HG03432 (cell line): ENCODE measurements at regions not wholly inside any gene's neighbourhood (a gene's known extent, or its start where the extent isn't known, plus 50 kb on each side); places are given as distances from the start of the nearest gene placed in this dataset.
A peak's percentile ranks its signal among the peaks of the same experiment; 100 is the strongest.

Experiments used
- ATAC-seq: cut with Tn5 transposase; IDR thresholded peaks from one replicate; pipeline ENCODE4 v1.9.1; 2021; ENCODE audit warnings: mild to moderate bottlenecking, moderate library complexity; ENCODE audit not compliant: unreplicated experiment

DNA sequence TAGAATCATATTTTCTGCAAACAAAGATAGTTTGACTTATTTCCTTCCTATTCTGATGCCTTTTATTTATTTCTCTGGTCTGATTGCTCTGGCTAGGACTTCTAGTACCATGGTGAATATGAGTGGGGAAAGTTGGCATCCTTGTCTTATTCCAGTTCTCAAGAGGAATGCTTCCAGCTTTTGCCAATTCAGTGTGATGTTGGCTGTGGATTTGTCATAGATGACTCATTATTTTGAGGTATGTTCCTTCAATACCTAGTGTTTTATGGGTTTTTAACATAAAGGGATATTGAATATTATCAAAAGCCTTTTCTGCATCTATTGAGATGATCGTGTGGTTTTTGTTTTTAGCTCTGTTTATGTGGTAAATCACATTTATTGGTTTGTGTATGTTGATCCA lies 139.4 kb upstream of the CNTN1 start:
- no peak for ATAC-seq

DNA sequence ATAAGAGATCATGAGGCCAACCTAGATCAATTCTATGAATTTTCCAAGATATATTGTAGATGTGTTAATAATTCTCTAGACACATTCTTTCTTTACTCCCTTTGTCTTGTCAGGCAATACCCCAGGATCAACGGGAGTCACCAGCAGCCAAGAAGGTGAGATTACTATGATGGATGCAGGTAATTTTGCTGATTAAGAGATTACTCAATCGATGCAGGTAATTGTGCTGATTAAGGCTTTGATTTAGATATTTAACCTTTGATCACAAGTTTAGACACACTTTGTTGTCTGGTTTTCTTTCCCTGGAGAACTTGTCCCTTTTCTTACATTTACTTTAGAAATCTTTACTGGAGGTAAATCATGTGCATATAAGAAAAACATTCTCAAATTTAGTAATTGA lies 134.3 kb upstream of the CNTN1 start:
- no peak for ATAC-seq

- peak; percentile 55 for ATAC-seq
Measured at GRCh38 chr12:40559865-40560264, 132.4 kb upstream of the CNTN1 start.

GRCh38 chr12:40560848-40561247 lies 131.4 kb upstream of the CNTN1 start:
- ATAC-seq: peak; percentile 31

DNA sequence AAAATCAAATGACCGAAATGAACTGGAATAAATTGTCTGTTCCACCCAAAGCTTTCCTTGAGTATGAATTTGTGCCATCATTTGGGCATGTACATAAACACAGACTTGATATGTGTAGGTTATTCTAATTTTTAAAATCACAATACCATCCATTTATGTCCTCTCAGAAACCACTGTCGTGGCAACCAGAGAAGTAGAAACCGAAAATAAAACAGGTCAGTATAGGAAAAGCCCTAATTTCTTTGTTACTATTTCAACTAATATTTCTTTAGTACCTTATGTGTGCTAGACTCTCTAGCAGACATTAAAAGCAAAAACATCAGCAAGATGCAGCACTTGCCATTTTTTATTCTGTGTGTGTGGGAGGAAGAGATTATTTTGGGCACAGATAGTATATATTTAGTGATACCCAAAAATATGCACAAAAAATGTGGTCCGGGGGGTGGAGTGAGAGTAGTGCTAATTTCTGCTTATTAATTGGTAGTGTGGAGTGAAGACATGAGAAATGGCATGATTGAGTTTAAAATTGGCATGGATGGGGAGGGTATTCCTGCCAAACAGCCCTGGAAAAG lies 130.8 kb upstream of the CNTN1 start:
- ATAC-seq: peak; percentile 59

DNA sequence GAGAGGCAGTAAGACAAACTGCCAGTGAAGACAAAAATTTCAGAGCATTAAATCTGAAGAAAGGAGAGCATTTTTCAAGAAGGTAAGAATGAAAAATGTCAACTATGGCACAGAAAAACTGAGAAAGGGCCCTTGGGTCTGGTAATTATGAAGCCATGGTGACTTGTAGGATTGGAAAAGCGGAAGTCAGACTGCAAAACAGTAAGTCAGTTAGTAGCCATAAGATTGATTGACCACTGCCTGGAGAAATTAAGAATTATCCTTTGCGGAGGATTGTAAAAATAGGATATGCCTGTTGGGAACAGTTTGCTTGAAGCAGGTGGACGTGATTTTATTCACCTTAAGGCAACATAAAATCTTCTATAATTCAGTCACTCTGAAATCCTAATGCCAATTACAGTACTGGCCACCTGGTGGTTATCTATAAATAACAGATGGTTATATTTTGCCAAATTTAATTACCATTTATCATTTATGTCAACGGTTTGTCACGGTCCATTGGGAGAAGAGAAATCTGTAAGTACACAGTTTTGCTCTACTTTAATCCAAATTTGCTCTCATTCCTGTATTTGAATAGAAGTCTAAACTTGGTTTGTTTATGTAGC lies 127.1 kb upstream of the CNTN1 start:
- ATAC-seq: no peak

DNA sequence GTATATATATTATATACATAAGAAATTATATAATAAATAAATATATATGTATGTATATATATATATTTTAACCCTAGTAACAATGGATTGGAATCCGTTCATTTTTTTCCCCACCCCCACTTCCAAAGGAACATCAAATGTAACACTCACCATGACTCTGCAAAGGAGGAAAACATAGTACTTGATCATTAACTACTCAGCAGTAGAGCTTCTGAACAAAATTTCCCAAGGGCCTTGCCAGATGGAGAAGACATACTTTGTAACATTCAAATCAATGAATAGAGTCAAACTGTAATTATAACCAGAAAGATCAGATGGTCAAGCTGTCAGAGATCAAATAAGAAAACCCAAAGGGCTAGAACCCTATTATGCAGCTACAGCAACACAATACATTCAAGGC lies 126.0 kb upstream of the CNTN1 start:
- ATAC-seq: no peak

GRCh38 chr12:40569626-40570179 lies 122.5 kb upstream of the CNTN1 start:
- no peak for ATAC-seq

DNA sequence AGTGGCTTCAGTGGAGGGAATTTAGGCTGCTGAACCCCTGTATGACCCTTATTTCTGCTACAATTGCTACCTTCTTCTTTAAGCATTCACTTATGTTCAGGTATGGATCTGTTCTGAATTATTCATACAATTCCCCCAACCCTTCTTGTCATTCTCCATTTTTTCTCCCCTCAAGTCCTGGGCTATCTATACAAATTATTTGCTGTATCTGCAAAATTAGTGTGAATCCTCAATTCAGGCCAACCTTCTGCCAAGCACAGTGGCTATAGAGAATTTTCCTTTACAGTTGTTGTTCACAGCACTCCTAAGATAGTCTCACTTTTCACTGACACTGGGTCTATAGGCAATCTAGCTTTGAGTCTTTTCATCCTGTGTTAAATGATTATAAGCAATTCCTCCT lies 119.2 kb upstream of the CNTN1 start:
- ATAC-seq: no peak

- no peak for ATAC-seq
Measured at GRCh38 chr12:40575987-40576386, 116.3 kb upstream of the CNTN1 start.

- ATAC-seq: no peak
Measured at GRCh38 chr12:40577834-40578233, 114.4 kb upstream of the CNTN1 start.

- no peak for ATAC-seq
Measured at GRCh38 chr12:40579687-40580086, 112.6 kb upstream of the CNTN1 start.

DNA sequence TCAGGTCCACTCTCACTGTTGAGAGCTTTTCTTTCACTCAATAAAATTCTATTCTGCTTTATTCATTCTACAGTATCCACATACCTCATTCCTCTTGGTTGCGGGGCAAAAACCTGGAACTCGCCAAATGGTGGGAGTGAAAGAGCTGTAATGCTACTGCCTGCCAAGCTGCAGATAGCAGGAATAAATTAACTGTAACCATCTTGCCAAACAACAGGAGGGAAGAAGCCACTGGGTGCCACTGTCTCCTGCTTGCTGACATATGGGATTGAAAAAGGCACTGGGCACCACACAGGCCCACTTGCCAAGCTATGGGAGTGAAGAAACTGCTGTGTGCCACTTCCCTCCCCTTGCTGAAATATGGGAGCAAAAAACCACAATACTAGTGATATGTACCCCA lies 111.9 kb upstream of the CNTN1 start:
- no peak for ATAC-seq

DNA sequence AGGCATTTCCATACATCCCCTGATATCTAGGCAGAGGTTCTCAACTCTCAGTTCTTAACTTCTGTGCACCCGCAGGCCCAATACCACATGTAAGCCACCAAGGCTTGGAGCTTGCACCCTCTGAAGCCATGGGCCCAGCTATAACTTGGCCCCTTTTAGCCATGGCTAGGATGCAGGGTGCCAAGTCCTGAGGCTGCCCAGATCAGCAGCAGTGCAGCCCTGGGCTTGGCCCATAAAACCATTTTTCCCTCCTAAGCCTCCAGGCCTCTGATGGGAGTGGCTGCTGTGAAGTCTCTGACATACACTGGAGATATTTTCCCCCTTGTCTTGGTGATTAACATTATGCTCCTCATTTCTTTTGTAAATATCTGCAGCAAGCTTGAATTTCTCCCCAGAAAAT lies 110.3 kb upstream of the CNTN1 start:
- no peak for ATAC-seq

GRCh38 chr12:40583743-40584142 lies 108.5 kb upstream of the CNTN1 start:
- ATAC-seq: no peak

DNA sequence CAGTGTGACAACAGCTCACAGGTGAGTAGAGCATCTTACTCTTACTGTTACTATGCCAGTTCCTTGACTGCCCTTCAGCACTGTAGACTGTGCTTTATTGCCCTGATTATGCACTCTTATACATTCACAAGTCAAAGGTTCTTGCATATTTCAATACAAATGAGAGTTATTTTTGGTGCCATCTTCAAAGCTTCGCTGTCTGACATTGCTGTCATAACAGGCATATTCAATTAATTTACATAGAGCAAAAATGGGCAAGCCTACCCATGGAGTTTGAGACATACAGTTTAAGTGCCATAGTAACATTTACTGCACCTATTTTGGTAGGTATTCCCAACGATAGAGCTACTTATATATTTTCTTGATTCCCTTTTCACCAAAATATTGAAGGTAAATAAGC lies 107.5 kb upstream of the CNTN1 start:
- ATAC-seq: no peak

DNA sequence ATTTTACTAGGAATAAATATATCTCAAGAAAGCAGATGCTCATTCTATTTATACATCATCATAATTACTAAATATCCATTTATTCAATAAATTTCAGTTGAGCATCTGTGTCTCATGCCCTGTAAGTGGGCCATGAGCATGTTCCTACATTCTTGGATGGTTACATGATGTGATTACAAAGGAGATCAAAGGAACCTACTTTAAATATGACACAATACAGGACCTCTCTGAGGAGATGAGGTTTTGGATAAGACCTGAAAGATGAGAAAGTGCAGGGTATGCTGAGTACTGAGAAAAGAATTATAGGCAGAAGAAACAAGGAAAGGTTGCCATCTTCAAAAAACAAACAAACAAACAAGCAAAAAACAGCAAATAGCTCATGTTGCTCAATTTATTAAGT lies 105.4 kb upstream of the CNTN1 start:
- ATAC-seq: no peak

GRCh38 chr12:40587421-40587820 lies 104.8 kb upstream of the CNTN1 start:
- no peak for ATAC-seq

DNA sequence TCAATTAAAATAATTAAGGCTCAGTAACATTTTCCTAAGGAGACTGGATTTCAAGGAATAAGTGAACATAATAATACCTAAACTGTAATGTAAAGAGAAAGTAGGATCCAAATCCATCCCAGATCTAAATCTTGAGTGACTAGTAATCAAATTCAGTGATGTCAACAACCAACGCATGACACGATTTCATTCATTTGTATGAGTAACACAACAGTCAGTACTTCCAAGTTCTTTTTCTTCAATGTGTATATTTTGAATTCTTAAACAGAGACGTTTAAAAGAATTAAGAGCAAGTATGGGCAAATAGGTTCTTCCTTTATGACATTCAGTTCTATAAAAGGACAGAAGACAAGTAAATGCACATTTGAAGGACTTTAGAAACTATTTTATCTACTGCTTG lies 104.3 kb upstream of the CNTN1 start:
- no peak for ATAC-seq

DNA sequence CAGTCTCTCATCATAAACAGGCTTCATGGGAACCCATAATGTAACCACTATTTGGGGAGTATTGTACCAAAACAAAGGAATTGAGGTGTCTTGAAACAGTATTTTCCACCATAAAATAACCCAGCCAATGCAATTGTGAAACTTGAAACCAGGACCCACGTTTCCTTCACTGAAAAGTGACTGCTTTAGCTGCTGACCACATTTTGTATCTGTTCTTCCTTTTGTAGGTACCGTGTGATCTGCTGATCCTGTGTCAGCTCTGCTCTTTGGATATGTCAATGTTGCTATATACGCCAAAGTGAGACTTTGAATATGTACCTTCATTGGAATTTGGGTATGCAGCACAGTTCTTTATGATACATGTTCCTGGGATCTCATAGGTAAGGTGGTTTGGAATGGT lies 95.1 kb upstream of the CNTN1 start:
- no peak for ATAC-seq

- ATAC-seq: no peak
Measured at GRCh38 chr12:40598073-40598472, 94.2 kb upstream of the CNTN1 start.

GRCh38 chr12:40602562-40602961 lies 89.7 kb upstream of the CNTN1 start:
- no peak for ATAC-seq

GRCh38 chr12:40614923-40615322 lies 77.3 kb upstream of the CNTN1 start:
- peak; percentile 68 for ATAC-seq
